ENCODE measurements at regions not wholly inside any gene's neighbourhood (a gene's known extent, or its start where the extent isn't known, plus 50 kb on each side); places are given as distances from the start of the nearest gene placed in this dataset.

DNA sequence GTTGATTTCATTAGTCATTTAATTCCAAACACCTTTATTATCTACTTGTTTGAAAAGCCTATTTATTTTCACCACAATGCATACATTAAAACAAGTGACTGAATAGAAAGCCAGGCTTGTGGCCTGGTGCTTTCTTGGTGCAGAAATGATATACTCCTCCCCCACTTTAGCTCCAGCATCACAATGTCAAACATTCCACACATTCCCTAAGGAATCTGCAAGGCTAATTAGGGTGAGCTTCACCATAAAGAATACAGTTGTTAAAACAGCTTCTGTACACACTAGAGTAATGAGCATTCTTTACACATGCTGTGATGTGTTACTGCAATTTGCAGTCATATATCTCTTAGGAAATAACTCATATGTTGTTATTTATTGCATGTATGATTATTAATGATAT is 705.7 kb downstream of the CETN3 start:
- DNase-seq = no peak
- Histone ChIP-seq H3K4me1 (no peaks in the 10 kb centered on the region), H3K27me3 (ENCODE audit: low read depth) (no peaks in the 10 kb centered on the region), H3K4me3 (no peak overlapping the region), H3K9me3 (replicated peaks) (no peaks in the 10 kb centered on the region), H3K36me3 (no peaks in the 10 kb centered on the region), H3K27ac (replicated peaks) (no peak overlapping the region)
- intact Hi-C loops (cut with micrococcal nuclease) = no loop called here
- TF ChIP-seq, protein P1, sequence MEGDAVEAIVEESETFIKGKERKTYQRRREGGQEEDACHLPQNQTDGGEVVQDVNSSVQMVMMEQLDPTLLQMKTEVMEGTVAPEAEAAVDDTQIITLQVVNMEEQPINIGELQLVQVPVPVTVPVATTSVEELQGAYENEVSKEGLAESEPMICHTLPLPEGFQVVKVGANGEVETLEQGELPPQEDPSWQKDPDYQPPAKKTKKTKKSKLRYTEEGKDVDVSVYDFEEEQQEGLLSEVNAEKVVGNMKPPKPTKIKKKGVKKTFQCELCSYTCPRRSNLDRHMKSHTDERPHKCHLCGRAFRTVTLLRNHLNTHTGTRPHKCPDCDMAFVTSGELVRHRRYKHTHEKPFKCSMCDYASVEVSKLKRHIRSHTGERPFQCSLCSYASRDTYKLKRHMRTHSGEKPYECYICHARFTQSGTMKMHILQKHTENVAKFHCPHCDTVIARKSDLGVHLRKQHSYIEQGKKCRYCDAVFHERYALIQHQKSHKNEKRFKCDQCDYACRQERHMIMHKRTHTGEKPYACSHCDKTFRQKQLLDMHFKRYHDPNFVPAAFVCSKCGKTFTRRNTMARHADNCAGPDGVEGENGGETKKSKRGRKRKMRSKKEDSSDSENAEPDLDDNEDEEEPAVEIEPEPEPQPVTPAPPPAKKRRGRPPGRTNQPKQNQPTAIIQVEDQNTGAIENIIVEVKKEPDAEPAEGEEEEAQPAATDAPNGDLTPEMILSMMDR (IDR thresholded peaks at IDR 0.05; ENCODE audit: borderline replicate concordance) = no peak

DNA sequence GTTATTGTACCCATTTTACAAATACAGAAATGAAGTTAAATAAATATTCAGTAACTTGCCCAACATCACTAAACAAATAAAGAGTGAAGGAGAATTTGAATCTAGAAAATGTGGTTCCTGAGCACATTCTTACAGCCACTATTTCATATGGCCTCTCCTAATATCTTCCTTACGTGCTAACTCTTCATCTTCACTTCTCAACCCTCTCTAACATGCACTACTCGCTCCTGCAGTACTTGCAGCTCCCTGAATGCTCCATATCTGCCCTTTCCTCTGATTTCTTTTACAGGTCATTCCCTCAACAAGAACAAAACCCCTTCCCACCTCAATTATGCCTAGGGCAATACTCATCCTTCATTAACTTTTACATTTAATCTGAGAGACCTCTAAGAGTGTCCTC is 711.5 kb downstream of the CETN3 start:
- intact Hi-C loops (cut with micrococcal nuclease) = no loop called here
- TF ChIP-seq, protein P1 (IDR thresholded peaks at IDR 0.05; ENCODE audit: borderline replicate concordance) = no peak
- no peak overlapping the region for H3K4me3 ChIP-seq

DNA sequence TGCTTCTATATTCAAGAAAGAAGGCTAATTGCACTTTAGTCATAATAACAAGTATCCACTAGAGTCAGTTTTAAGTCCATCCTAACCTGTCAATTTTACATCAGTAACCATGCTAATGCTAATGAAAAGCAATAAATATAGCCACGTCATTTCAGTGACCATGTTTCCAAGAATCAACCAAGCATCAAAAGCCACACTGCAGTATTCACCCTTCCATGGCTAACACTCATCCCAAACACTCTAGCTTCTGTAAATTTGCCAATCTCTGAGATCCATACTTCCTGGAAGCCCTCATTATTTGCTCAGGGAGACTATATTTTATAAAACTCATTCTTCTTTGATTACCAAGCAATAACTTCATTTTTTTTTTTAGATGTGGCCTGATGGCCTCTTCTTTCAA is 712.0 kb downstream of the CETN3 start:
- H3K36me3 ChIP-seq = no peaks in the 10 kb centered on the region
- intact Hi-C loops (cut with micrococcal nuclease) = no loop called here
- no peaks in the 10 kb centered on the region for H3K27me3 ChIP-seq (ENCODE audit: low read depth)
- no peak for DNase-seq
- no peak overlapping the region for H3K27ac ChIP-seq (replicated peaks)
- TF ChIP-seq, protein P1 (IDR thresholded peaks at IDR 0.05; ENCODE audit: borderline replicate concordance) = no peak
- no peaks in the 10 kb centered on the region for H3K4me1 ChIP-seq
- no peak overlapping the region for H3K4me3 ChIP-seq
- H3K9me3 ChIP-seq (replicated peaks) = no peaks in the 10 kb centered on the region

More for the DNA sequence above, 711.5 kb downstream of the CETN3 start:
- H3K27ac ChIP-seq (replicated peaks) = no peak overlapping the region
- no peaks in the 10 kb centered on the region for H3K36me3 ChIP-seq
- DNase-seq = no peak
- no peaks in the 10 kb centered on the region for H3K9me3 ChIP-seq (replicated peaks)
- H3K4me1 ChIP-seq = no peaks in the 10 kb centered on the region
- no peaks in the 10 kb centered on the region for H3K27me3 ChIP-seq (ENCODE audit: low read depth)

DNA sequence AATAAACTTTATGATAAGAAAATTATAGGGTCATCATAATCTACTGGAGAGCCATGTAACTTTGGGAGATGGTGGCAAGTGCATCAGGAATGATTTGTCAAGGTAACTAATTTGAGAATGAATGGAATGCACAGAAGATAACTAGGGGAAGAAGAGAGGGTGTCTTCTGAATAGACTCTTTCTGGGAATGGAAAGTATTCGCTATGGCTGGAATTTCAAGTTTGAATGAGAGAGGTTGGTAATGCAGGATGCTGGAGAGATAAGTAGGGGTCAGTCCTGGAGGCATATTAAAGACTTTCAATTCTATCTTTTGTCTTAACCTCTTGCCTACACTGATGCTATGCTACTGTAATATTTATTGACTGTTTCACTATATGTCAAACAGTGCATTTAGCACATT is 714.2 kb downstream of the CETN3 start:
- intact Hi-C loops (cut with micrococcal nuclease) = no loop called here
- TF ChIP-seq, protein P1 (IDR thresholded peaks at IDR 0.05; ENCODE audit: borderline replicate concordance) = no peak
- Histone ChIP-seq H3K4me3 (no peak overlapping the region), H3K27ac (replicated peaks) (no peak overlapping the region), H3K9me3 (replicated peaks) (no peaks in the 10 kb centered on the region), H3K4me1 (no peaks in the 10 kb centered on the region), H3K27me3 (ENCODE audit: low read depth) (no peaks in the 10 kb centered on the region), H3K36me3 (no peaks in the 10 kb centered on the region)
- no peak for DNase-seq

DNA sequence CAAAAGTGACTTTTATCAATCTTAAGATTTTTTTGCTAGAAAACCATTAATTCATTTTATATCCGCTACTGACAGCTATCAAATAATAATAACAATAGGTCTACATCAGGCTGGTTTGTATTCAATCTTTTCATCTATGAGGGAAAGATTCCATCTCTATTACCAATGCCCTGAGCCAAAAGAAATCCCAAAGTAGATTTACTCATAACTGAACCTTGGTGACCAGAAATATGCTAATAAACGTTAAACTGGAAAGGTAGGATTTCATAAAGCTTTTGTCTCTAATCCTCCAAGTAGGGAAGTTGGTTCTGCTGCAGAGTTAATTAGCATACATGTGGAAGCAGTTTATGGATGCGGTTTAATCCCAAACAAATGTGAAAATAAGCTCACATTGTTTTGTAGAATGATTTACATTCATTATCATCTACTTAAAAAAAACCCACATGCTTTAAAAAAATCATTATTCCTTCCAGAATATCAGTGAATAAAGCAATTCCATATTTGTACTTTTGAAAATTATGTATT is 715.5 kb downstream of the CETN3 start:
- TF ChIP-seq, protein P1 (IDR thresholded peaks at IDR 0.05; ENCODE audit: borderline replicate concordance) = no peak

More for the DNA sequence above, 715.5 kb downstream of the CETN3 start:
- no peak overlapping the region for H3K4me3 ChIP-seq
- no peaks in the 10 kb centered on the region for H3K27me3 ChIP-seq (ENCODE audit: low read depth)
- no peak for DNase-seq
- intact Hi-C loops (cut with micrococcal nuclease) = no loop called here
- no peaks in the 10 kb centered on the region for H3K36me3 ChIP-seq
- H3K4me1 ChIP-seq = no peaks in the 10 kb centered on the region
- H3K9me3 ChIP-seq (replicated peaks) = no peaks in the 10 kb centered on the region
- H3K27ac ChIP-seq (replicated peaks) = no peak overlapping the region

Measured in left ventricle myocardium inferior (tissue), 1 donor.